Neural progenitor cell (in vitro differentiated cells): ENCODE measurements at regions not wholly inside any gene's neighbourhood (a gene's known extent, or its start where the extent isn't known, plus 50 kb on each side); places are given as distances from the start of the nearest gene placed in this dataset.

Experiments
- EZH2 ChIP-seq: fragments of 200-600 bp; sonication (generic); IDR thresholded peaks from 2 replicates; pipeline ENCODE4 v1.6.1; 2017; ENCODE audit warnings: antibody characterized with exemption, mild to moderate bottlenecking, moderate library complexity
- EZH2phosphoT487 ChIP-seq: fragments of 200-600 bp; sonication (generic); IDR thresholded peaks from 2 replicates; pipeline ENCODE4 v1.6.1; 2017; ENCODE audit warnings: antibody characterized with exemption
- TF ChIP-seq, protein P1 (sequence below): fragments of 200-600 bp; sonication (generic); IDR thresholded peaks from 2 replicates; pipeline ENCODE4 v1.5.1; 2017; ENCODE audit warnings: antibody characterized with exemption, mild to moderate bottlenecking

- TF ChIP-seq, protein P1, sequence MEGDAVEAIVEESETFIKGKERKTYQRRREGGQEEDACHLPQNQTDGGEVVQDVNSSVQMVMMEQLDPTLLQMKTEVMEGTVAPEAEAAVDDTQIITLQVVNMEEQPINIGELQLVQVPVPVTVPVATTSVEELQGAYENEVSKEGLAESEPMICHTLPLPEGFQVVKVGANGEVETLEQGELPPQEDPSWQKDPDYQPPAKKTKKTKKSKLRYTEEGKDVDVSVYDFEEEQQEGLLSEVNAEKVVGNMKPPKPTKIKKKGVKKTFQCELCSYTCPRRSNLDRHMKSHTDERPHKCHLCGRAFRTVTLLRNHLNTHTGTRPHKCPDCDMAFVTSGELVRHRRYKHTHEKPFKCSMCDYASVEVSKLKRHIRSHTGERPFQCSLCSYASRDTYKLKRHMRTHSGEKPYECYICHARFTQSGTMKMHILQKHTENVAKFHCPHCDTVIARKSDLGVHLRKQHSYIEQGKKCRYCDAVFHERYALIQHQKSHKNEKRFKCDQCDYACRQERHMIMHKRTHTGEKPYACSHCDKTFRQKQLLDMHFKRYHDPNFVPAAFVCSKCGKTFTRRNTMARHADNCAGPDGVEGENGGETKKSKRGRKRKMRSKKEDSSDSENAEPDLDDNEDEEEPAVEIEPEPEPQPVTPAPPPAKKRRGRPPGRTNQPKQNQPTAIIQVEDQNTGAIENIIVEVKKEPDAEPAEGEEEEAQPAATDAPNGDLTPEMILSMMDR: no peak
- TF ChIP-seq EZH2 (no peak), EZH2phosphoT487 (no peak)
These were observed 797.6 kb upstream of the ARRDC4 start for GRCh38 chr15:97162805-97163495.
